AG10803 (cell line): ENCODE measurements at regions not wholly inside any gene's neighbourhood (a gene's known extent, or its start where the extent isn't known, plus 50 kb on each side); places are given as distances from the start of the nearest gene placed in this dataset.

Experiments
- DNase-seq: peaks from one replicate; pipeline ENCODE4 v3.0.0; 2010; ENCODE audit warnings: low read depth
- H3K4me3 ChIP-seq: 2 replicates; pipeline ENCODE4 v1.5.1; 2011; ENCODE audit warnings: mild to moderate bottlenecking, low read length, control low read depth
- TF ChIP-seq, protein P1 (sequence below): conservative IDR thresholded peaks from 2 replicates; pipeline ENCODE4 v1.5.1; 2011; ENCODE audit warnings: mild to moderate bottlenecking, low read length, control low read depth, inconsistent platforms

DNA sequence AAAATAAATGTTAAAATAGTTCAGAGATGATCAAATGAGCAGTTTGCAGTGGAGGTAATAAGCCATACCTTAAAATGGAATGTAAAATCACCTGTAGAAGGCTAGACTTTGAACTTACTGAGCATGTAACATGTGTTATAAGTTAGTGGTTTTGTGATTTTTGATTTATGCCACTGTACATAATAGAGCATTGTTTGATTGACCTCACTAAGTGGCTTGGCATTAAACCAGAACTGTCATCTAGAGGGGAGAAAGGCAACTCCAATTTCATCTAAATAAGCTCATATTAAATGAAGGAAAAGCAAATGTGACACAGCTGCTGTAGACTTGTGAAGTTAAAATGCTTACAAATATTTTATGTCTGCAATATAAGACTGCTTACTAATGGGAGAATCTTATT lies 387.9 kb downstream of the ZIC1 start:
- TF ChIP-seq, protein P1, sequence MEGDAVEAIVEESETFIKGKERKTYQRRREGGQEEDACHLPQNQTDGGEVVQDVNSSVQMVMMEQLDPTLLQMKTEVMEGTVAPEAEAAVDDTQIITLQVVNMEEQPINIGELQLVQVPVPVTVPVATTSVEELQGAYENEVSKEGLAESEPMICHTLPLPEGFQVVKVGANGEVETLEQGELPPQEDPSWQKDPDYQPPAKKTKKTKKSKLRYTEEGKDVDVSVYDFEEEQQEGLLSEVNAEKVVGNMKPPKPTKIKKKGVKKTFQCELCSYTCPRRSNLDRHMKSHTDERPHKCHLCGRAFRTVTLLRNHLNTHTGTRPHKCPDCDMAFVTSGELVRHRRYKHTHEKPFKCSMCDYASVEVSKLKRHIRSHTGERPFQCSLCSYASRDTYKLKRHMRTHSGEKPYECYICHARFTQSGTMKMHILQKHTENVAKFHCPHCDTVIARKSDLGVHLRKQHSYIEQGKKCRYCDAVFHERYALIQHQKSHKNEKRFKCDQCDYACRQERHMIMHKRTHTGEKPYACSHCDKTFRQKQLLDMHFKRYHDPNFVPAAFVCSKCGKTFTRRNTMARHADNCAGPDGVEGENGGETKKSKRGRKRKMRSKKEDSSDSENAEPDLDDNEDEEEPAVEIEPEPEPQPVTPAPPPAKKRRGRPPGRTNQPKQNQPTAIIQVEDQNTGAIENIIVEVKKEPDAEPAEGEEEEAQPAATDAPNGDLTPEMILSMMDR = no peak
- no peak for DNase-seq
- no peak overlapping the region for H3K4me3 ChIP-seq

DNA sequence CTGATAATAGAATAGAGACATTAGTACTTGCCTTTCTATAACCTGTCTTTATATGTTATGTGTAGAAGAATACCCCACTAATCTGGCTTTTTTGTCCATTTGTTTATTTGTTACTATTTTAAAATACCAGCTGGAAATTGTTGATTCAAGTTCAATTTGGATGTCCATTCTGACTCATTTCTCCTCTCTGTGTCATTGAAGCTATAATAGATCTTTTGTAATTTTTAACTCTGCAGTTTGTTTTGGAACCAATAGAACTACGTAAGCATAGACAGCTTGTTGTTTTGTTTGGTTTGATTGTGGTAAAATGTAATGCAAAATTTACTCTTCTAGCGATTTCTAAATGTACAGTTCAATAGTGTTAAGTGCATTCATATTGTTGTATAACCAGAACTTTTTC lies 390.4 kb downstream of the ZIC1 start:
- no peak for DNase-seq
- no peak overlapping the region for H3K4me3 ChIP-seq
- TF ChIP-seq, protein P1 = no peak

DNA sequence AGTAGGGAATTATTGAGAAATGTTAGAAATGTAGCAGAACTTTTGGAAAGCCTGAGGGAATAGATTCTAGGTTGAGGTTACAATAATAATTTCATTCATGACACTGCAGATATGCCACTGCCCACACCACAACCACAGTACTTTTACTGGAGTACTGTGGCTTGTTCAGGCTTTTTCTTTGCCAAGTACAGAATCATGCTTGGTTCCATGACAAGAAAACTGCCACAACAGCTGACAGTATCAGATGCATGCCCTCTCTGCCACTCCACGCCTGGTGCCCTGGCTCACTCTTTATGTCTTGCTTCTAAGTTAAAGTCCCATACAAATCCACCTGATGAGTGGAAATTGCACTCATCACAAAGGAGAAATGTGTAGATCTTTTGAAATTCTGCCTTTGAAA lies 398.6 kb downstream of the ZIC1 start:
- H3K4me3 ChIP-seq = no peak overlapping the region
- TF ChIP-seq, protein P1 = no peak
- no peak for DNase-seq

DNA sequence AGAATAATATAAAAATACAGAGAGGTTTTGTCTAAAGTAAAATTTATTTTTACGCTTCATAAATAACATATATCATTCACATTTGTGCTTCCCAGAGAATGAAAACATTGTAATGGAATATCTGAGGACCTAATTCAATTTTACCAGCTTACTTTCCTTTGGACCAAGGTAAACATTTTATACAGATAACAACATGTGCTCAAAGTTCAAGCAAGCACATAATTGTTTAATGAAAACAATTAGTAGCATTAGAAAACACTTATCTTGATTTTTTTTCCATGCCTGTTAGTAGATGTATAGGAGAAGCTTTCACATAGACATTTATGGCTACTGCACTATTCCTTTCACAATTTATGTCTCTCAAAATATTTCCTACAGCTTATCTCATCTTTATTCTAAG lies 400.0 kb downstream of the ZIC1 start:
- H3K4me3 ChIP-seq = no peak overlapping the region
- DNase-seq = no peak
- TF ChIP-seq, protein P1 = no peak

DNA sequence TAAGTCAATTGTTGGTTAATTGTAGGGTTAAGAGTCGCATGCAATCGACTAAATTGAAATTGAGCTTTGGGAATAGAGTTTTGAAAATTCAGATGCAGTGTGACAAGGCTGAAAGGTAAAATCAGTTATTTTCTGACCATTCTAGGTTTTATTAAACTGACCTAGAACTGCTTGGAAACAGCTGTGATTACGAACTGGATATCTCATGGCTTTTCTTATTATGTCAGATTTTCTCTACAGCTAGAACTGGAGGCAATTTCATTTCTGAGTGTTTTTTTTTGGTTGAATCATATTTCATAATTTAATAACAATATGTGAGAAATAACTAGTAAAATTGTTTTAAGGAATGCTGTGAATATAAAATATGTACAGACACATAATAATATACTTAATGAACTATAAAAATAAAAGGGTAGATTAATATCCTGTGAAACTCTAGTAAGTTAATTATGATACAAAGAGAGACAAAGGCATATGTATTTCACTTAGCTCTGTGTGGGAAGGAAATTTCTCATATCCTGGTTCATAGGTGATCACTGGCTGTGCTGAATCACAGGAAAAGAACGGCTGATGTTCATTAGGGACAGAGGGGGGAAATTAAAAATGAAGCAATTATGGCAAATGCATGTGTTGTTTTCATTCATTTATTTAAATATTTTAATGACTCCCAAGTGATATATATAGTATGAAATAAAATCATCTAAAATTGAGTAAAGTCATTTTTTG lies 403.2 kb downstream of the ZIC1 start:
- no peak for DNase-seq
- H3K4me3 ChIP-seq = no peak overlapping the region
- TF ChIP-seq, protein P1 = no peak

DNA sequence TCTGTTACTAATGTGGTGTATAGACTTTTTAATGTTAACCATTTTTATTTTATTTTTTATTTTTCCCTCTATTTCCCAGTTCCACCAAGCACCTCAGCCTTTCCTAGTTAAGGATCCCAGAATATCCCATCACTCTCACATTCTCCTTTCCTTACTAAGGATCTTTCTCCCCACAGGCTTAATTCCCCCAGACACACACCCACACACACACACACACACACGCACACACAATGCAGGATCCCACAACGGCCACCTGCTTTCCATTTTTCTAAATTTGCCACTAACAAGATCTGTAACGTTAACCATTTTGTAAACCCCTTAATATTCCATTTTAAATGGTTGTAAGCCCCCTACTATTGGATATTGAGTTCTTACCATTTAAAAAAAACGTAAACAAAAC lies 404.1 kb downstream of the ZIC1 start:
- H3K4me3 ChIP-seq = no peak overlapping the region
- no peak for DNase-seq
- TF ChIP-seq, protein P1 = no peak

DNA sequence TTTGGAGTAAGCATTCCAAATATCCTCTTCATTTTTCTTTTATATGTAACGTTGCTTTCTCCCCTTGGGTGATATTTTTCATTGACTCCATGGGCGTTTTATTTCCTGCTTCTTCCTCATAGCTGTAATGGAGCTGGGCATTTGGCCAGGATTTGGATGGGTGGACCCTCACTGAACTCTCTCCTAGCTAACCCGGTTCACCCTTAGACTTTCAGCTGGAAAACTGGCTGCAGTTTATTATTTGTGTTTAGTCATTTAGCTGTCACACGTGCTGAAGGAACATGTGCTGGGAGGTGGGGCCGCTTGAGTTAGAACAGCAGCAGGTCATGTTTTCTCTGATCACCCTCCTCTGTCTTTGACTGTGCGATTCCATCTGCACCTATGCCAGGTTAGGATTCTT lies 407.6 kb downstream of the ZIC1 start:
- H3K4me3 ChIP-seq = no peak overlapping the region
- no peak for DNase-seq
- TF ChIP-seq, protein P1 = no peak
